GM23338 (cell line): ENCODE measurements at regions not wholly inside any gene's neighbourhood (a gene's known extent, or its start where the extent isn't known, plus 50 kb on each side); places are given as distances from the start of the nearest gene placed in this dataset.

Experiments used
- CREB1 ChIP-seq: fragments of 250-450 bp; sonication (Bioruptor Pico); IDR thresholded peaks from 2 replicates; pipeline ENCODE4 v1.5.0; 2020; ENCODE audit warnings: low read depth, mild to moderate bottlenecking, moderate library complexity
- CTCF ChIP-seq, 2 experiments: fragments of 200-600 bp in 1 of 2; sonication (generic) in 1 of 2; conservative IDR thresholded peaks; 2 replicates each; pipeline versions ENCODE4 v1.5.1 to v1.6.1; 2016 to 2017; ENCODE audit warnings: antibody characterized with exemption in 2 of 2, low read depth in 2 of 2, mild to moderate bottlenecking in 2 of 2, moderate library complexity in 1 of 2
- ETS1 ChIP-seq: IDR thresholded peaks from 2 replicates; pipeline ENCODE4 v1.6.1; 2016; ENCODE audit warnings: antibody characterized with exemption
- EZH2 ChIP-seq: fragments of 200-600 bp; sonication (generic); IDR thresholded peaks from one replicate; pipeline ENCODE4 v1.8.0; 2017; ENCODE audit warnings: antibody characterized with exemption, mild to moderate bottlenecking, low read depth; ENCODE audit not compliant: unreplicated experiment
- EZH2phosphoT487 ChIP-seq: fragments of 200-600 bp; sonication (generic); IDR thresholded peaks from one replicate; pipeline ENCODE4 v1.8.1; 2018; ENCODE audit warnings: antibody characterized with exemption; ENCODE audit not compliant: unreplicated experiment
- JUNB ChIP-seq: IDR thresholded peaks from one replicate; pipeline ENCODE4 v1.6.1; 2016; ENCODE audit warnings: antibody characterized with exemption; ENCODE audit not compliant: unreplicated experiment
- NANOG ChIP-seq: IDR thresholded peaks from 2 replicates; pipeline ENCODE4 v1.6.1; 2016; ENCODE audit warnings: antibody characterized with exemption, borderline replicate concordance
- POLR2AphosphoS5 ChIP-seq: IDR thresholded peaks from 2 replicates; pipeline ENCODE4 v1.6.1; 2016; ENCODE audit warnings: antibody characterized with exemption, low read depth
- REST ChIP-seq: IDR thresholded peaks from one replicate; pipeline ENCODE4 v1.6.1; 2018; ENCODE audit warnings: antibody characterized with exemption; ENCODE audit not compliant: unreplicated experiment
- STAT1 ChIP-seq: IDR thresholded peaks from one replicate; pipeline ENCODE4 v1.6.1; 2016; ENCODE audit warnings: antibody characterized with exemption; ENCODE audit not compliant: unreplicated experiment
- ZNF114 ChIP-seq: fragments of 250-450 bp; sonication (Bioruptor Pico); IDR thresholded peaks from 2 replicates; pipeline ENCODE4 v1.5.0; 2020; ENCODE audit warnings: mild to moderate bottlenecking, moderate library complexity
- ZNF331 ChIP-seq: fragments of 250-450 bp; sonication (Bioruptor Pico); IDR thresholded peaks from 2 replicates; pipeline ENCODE4 v1.5.0; 2020; ENCODE audit warnings: low read depth, mild to moderate bottlenecking, moderate library complexity
- ZNF462 ChIP-seq: fragments of 250-450 bp; sonication (Bioruptor Pico); IDR thresholded peaks from 2 replicates; pipeline ENCODE4 v1.5.0; 2020; ENCODE audit warnings: mild to moderate bottlenecking, moderate library complexity

GRCh38 chr4:128722911-128723310 is 86.6 kb upstream of the JADE1 start:
- TF ChIP-seq CTCF (conservative IDR thresholded peaks at IDR 0.05; ENCODE audit: low read depth in 2 of 2), result no peak
- TF ChIP-seq EZH2, result no peak
- TF ChIP-seq REST, result no peak
- no peak for TF ChIP-seq POLR2AphosphoS5
- no peak for TF ChIP-seq EZH2phosphoT487
- no peak for TF ChIP-seq NANOG
- TF ChIP-seq CREB1 (CRISPR knock-in tag), result no peak
- no peak for TF ChIP-seq ZNF114 (CRISPR knock-in tag)
- TF ChIP-seq ZNF331, result no peak
- no peak for TF ChIP-seq STAT1
- TF ChIP-seq JUNB, result no peak
- TF ChIP-seq ETS1, result no peak
- TF ChIP-seq ZNF462 (CRISPR knock-in tag), result no peak
